DOHH2 (cell line): ENCODE measurements at regions not wholly inside any gene's neighbourhood (a gene's known extent, or its start where the extent isn't known, plus 50 kb on each side); places are given as distances from the start of the nearest gene placed in this dataset.

Source experiments
- EZH2phosphoT487 ChIP-seq: fragments of 200-600 bp; sonication (generic); IDR thresholded peaks from 2 replicates; pipeline ENCODE4 v1.6.1; 2017; ENCODE audit warnings: borderline replicate concordance, mild to moderate bottlenecking, antibody characterized with exemption, low read length, moderate library complexity, mixed read lengths
- TF ChIP-seq, protein P1 (sequence below): fragments of 200-600 bp; sonication (generic); IDR thresholded peaks from one replicate; pipeline ENCODE4 v1.5.1; 2014; ENCODE audit warnings: antibody characterized with exemption, mild to moderate bottlenecking, low read depth, low read length; ENCODE audit not compliant: poor library complexity, severe bottlenecking

DNA sequence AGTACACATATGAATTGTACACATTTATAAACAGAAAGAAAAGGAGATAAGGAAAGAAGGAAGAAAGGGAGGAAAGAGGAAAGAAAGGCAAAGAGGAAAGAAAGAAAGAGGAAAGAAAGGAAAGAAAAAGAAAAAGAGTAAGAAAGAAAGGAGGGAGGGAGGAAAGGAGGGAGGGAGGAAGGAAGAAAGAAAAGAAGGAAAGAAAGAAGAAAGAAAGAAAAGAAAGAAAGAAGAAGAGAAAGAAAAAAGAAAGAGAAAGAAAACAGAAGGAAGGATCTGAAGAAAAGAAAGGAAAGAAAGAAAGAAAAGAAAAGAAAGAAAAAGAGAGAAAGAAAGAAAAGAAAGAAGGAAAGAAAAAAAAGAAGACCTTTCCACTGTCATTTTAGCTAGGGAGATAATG, 571.4 kb upstream of the SALL1 start:
- TF ChIP-seq, protein P1, sequence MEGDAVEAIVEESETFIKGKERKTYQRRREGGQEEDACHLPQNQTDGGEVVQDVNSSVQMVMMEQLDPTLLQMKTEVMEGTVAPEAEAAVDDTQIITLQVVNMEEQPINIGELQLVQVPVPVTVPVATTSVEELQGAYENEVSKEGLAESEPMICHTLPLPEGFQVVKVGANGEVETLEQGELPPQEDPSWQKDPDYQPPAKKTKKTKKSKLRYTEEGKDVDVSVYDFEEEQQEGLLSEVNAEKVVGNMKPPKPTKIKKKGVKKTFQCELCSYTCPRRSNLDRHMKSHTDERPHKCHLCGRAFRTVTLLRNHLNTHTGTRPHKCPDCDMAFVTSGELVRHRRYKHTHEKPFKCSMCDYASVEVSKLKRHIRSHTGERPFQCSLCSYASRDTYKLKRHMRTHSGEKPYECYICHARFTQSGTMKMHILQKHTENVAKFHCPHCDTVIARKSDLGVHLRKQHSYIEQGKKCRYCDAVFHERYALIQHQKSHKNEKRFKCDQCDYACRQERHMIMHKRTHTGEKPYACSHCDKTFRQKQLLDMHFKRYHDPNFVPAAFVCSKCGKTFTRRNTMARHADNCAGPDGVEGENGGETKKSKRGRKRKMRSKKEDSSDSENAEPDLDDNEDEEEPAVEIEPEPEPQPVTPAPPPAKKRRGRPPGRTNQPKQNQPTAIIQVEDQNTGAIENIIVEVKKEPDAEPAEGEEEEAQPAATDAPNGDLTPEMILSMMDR, result no peak
- TF ChIP-seq EZH2phosphoT487, result no peak
